BLaER1 treated with 17β-estradiol and CSF1 and Interleukin-3, amounts not matched to agents 10 nM and 100 nM (cell line): ENCODE measurements at regions not wholly inside any gene's neighbourhood (a gene's known extent, or its start where the extent isn't known, plus 50 kb on each side); places are given as distances from the start of the nearest gene placed in this dataset.
"Not testable (repeated sequence)": the region's sequence is repeated elsewhere in the genome, so short reads cannot be mapped to it uniquely, and the experiment has no call there.

Experiments
- H3K27ac ChIP-seq, 11 experiments: shearing (Covaris generic); formaldehyde crosslinking; 2 replicates each; pipeline ENCODE4 v1.8.1; 2022
- H3K27me3 ChIP-seq, 11 experiments: shearing (Covaris generic); formaldehyde crosslinking; 2 replicates each; pipeline ENCODE4 v1.8.1; 2022
- H3K36me3 ChIP-seq, 11 experiments: shearing (Covaris generic); formaldehyde crosslinking; 2 replicates each; pipeline ENCODE4 v1.8.1; 2022
- H3K4me1 ChIP-seq, 10 experiments: shearing (Covaris generic); formaldehyde crosslinking; 2 replicates each; pipeline ENCODE4 v1.8.1; 2022
- H3K4me2 ChIP-seq, 11 experiments: shearing (Covaris generic); formaldehyde crosslinking; 2 replicates each; pipeline ENCODE4 v1.8.1; 2022
- H3K4me3 ChIP-seq, 10 experiments: shearing (Covaris generic); formaldehyde crosslinking; 2 replicates each; pipeline ENCODE4 v1.8.1; 2022
- H3K9ac ChIP-seq, 11 experiments: shearing (Covaris generic); formaldehyde crosslinking; 2 replicates each; pipeline ENCODE4 v1.8.1; 2022
- H3K9me3 ChIP-seq, 11 experiments: shearing (Covaris generic); formaldehyde crosslinking; replicated peaks in 1 of 11; 2 replicates each; pipeline ENCODE4 v1.8.1; 2022
- H4K20me1 ChIP-seq, 11 experiments: shearing (Covaris generic); formaldehyde crosslinking; 2 replicates each; pipeline ENCODE4 v1.8.1; 2022

DNA sequence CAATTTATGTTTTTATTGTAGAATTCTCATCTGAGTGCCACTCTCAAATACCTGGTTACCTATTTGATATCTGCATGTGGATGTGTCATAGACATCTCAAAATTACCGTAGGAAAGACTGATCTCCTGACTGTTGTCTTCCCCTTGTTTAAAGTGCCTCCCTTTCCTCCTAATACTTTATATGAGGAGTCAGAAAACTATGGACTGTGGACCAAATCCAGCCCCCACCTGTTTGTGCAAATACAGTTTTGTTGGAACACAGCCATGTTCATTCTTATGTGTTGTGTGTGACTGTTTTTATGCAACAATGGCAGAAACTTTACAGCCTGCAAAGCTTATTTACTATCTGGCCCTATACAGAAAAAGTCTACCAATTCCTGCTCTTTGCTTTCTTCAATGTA, 150.6 kb downstream of the NBPF8 start:
- not testable (repeated sequence) for H3K9ac ChIP-seq, H3K36me3 ChIP-seq, H3K27ac ChIP-seq, H4K20me1 ChIP-seq, H3K4me1 ChIP-seq, H3K9me3 ChIP-seq, H3K4me3 ChIP-seq, H3K4me2 ChIP-seq, H3K27me3 ChIP-seq

DNA sequence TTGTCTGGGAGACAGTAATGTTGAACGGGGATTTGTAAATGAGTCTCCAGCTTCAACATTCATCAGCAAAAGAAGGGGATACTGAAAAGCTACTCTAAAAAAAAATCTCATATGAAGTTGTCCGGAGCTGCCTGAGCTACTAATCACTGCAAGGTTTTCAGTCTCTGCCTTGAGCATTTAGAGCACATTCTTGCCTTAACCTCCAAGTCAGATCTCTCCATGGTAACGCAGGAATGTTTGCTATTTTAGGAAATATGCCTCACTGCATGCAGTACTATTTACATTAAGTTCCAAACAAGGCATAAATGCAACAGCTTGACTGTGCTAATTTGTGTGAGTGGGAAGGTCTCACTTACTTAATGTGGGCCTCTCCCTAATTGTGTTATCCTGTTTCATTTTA, 152.8 kb downstream of the NBPF8 start:
- H3K9me3 ChIP-seq, H4K20me1 ChIP-seq, H3K4me2 ChIP-seq, H3K4me1 ChIP-seq, H3K4me3 ChIP-seq, H3K27me3 ChIP-seq, H3K9ac ChIP-seq, H3K27ac ChIP-seq, H3K36me3 ChIP-seq: not testable (repeated sequence)

GRCh38 chr1:120575201-120575600, 148.5 kb upstream of the NBPF26 start:
- H3K4me1 ChIP-seq, H3K4me3 ChIP-seq, H4K20me1 ChIP-seq, H3K36me3 ChIP-seq, H3K9ac ChIP-seq, H3K9me3 ChIP-seq, H3K27ac ChIP-seq, H3K4me2 ChIP-seq, H3K27me3 ChIP-seq: not testable (repeated sequence)

GRCh38 chr1:120582135-120582534, 141.6 kb upstream of the NBPF26 start:
- H3K4me2 ChIP-seq, H3K9ac ChIP-seq, H3K27me3 ChIP-seq, H3K36me3 ChIP-seq, H3K4me3 ChIP-seq, H3K27ac ChIP-seq, H3K4me1 ChIP-seq, H3K9me3 ChIP-seq, H4K20me1 ChIP-seq: not testable (repeated sequence)

DNA sequence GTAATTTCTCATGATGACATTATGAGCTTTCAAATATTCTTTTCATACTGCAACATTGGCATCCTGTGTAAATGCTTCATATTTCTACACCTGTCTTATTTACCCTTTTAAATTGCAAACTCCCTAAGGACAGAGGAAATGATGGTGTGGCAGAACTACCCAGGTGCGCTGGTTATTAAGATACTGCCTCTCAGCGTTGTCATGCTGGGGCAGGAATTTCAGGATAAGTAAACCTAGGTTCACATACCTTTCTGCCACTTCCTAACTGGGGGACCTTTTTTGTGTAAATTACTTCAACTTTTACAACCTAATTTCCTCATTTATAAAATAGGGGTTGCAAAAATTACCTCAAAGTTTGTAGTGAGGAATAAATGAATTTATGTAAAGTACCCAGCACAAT, 137.7 kb upstream of the NBPF26 start:
- H3K36me3 ChIP-seq, H3K27ac ChIP-seq, H3K9me3 ChIP-seq, H3K4me3 ChIP-seq, H3K4me1 ChIP-seq, H3K9ac ChIP-seq, H3K4me2 ChIP-seq, H4K20me1 ChIP-seq, H3K27me3 ChIP-seq: not testable (repeated sequence)

- not testable (repeated sequence) for H4K20me1 ChIP-seq, H3K9me3 ChIP-seq, H3K27ac ChIP-seq, H3K36me3 ChIP-seq, H3K4me3 ChIP-seq, H3K27me3 ChIP-seq, H3K4me2 ChIP-seq, H3K4me1 ChIP-seq, H3K9ac ChIP-seq
Observed at GRCh38 chr1:120588811-120589210, 134.9 kb upstream of the NBPF26 start.

GRCh38 chr1:120591774-120592173, 132.0 kb upstream of the NBPF26 start:
- not testable (repeated sequence) for H3K4me1 ChIP-seq, H3K4me3 ChIP-seq, H3K9ac ChIP-seq, H3K36me3 ChIP-seq, H4K20me1 ChIP-seq, H3K27me3 ChIP-seq, H3K9me3 ChIP-seq, H3K27ac ChIP-seq, H3K4me2 ChIP-seq

- H3K9ac ChIP-seq, H4K20me1 ChIP-seq, H3K27me3 ChIP-seq, H3K9me3 ChIP-seq, H3K36me3 ChIP-seq, H3K4me1 ChIP-seq, H3K4me3 ChIP-seq, H3K4me2 ChIP-seq, H3K27ac ChIP-seq: not testable (repeated sequence)
Observed at GRCh38 chr1:120592943-120593342, 130.8 kb upstream of the NBPF26 start.

DNA sequence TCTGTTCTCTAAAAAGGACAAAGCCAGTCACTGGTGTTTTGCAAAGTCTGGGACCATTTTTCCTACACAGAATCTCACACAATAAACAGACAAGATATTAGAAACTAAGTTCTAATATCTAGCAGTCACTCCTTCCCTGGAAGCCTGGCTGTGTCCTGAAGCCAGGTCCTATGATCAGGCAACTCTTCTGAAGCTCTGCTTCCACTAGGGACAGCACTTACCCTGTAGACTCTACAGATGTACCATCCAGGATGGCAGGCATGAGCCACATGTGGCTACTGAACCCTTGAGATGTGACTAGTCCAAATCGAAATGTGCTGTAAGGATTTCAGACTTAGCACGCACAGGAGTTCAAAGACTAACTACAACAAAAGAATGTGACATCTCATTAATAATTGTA, 130.1 kb upstream of the NBPF26 start:
- H3K4me1 ChIP-seq, H3K4me2 ChIP-seq, H3K9ac ChIP-seq, H3K4me3 ChIP-seq, H3K36me3 ChIP-seq, H4K20me1 ChIP-seq, H3K9me3 ChIP-seq, H3K27ac ChIP-seq, H3K27me3 ChIP-seq: not testable (repeated sequence)

GRCh38 chr1:120598331-120598951, 125.3 kb upstream of the NBPF26 start:
- H3K4me2 ChIP-seq, H3K4me1 ChIP-seq, H3K4me3 ChIP-seq, H3K9ac ChIP-seq, H3K27ac ChIP-seq, H3K9me3 ChIP-seq, H4K20me1 ChIP-seq, H3K27me3 ChIP-seq, H3K36me3 ChIP-seq: not testable (repeated sequence)

DNA sequence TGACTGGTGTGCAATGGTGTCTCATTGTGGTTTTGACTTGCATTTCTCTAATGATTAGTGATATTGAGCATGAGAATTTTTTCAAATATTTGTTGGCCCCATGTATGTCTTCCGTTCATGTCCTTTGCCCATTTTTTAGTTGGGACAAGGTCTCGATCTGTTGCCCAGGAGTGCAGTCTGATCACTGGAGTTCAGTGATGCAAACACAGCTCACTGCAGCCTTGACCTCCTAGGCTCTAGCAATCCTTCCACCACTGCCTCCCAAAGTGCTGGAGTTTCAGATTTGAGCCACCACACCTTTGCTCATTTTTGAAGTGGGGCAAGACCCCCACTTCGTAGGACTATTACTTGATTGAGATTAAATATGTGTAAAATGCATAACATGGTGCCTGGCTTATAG, 124.2 kb upstream of the NBPF26 start:
- not testable (repeated sequence) for H3K27me3 ChIP-seq, H3K36me3 ChIP-seq, H3K4me3 ChIP-seq, H4K20me1 ChIP-seq, H3K4me2 ChIP-seq, H3K9me3 ChIP-seq, H3K9ac ChIP-seq, H3K27ac ChIP-seq, H3K4me1 ChIP-seq

- H3K4me1 ChIP-seq, H3K27me3 ChIP-seq, H3K36me3 ChIP-seq, H3K9ac ChIP-seq, H4K20me1 ChIP-seq, H3K9me3 ChIP-seq, H3K27ac ChIP-seq, H3K4me3 ChIP-seq, H3K4me2 ChIP-seq: not testable (repeated sequence)
Observed at GRCh38 chr1:120600442-120601041, 123.2 kb upstream of the NBPF26 start.

DNA sequence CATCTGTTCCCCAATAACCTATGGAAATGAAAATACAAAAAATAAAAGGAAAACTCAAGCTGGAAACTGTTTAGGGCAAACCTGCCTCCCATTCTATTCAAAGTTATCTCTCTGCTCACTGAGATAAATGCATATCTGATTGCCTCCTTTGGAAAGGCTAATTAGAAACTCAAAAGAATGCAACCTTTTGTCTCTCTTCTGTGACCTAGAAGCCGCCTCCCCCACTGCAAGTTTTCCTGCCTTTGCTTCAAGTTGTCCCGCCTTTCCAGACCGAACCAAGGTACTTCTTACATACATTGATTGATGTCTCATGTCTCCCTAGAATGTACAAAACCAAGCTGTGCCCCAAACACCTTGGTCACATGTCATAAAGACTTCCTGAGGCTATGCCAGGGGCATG, 115.9 kb upstream of the NBPF26 start:
- not testable (repeated sequence) for H4K20me1 ChIP-seq, H3K4me2 ChIP-seq, H3K27me3 ChIP-seq, H3K9ac ChIP-seq, H3K27ac ChIP-seq, H3K4me1 ChIP-seq, H3K9me3 ChIP-seq, H3K4me3 ChIP-seq, H3K36me3 ChIP-seq

DNA sequence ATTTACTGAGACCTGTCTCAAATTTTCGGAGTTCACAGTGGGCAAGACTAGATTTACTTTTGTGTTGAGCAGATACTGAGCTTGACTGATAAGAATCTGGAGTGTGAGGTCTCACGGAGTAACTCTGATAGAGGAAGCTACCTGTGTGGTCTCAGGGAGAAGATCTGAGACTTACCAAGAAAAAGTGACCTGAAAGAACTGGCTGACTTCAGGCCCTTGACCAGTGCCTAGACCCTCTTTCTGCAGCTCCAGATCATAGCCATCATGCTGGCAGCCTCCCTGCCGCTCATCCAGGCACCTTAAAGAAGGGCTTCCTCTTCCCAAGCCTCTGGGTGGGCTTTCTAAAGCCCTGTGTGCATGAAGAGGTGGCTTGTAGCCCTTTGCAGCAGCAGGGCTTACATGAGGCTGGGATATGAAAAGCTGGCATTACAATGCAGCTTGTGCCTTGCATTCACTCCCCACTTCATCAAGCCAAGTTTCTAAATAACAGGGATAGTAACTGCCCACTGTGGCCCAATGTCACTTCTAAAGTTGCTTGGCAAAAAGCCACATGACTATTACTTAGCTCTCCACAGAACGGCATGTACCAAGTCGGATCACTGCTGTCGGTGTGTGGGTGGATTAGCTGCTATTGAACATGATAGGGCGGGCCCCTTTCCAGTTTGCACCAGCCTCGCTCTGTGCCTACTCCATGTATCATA, 115.3 kb upstream of the NBPF26 start:
- not testable (repeated sequence) for H3K4me1 ChIP-seq, H3K9me3 ChIP-seq, H3K4me2 ChIP-seq, H4K20me1 ChIP-seq, H3K9ac ChIP-seq, H3K4me3 ChIP-seq, H3K27ac ChIP-seq, H3K36me3 ChIP-seq, H3K27me3 ChIP-seq
